ENCODE measurements at regions not wholly inside any gene's neighbourhood (a gene's known extent, or its start where the extent isn't known, plus 50 kb on each side); places are given as distances from the start of the nearest gene placed in this dataset.
A peak's percentile ranks its signal among the peaks of the same experiment; 100 is the strongest.

GRCh38 chr1:29457496-29458368 lies 221.4 kb downstream of the PTPRU start:
- TF ChIP-seq MAX (IDR thresholded peaks at IDR 0.05; ENCODE audit: low read depth, low read length) (no peak), CTCF (IDR thresholded peaks at IDR 0.05; ENCODE audit: low read depth, low read length) (no peak), POLR2A (IDR thresholded peaks at IDR 0.05; ENCODE audit: extremely low read depth, insufficient read length) (no peak), MYC (IDR thresholded peaks at IDR 0.05; ENCODE audit: low read depth, low read length) (no peak)
- H3K4me3 ChIP-seq (ENCODE audit: low read depth, low read length): no peak overlapping the region
- no peak for DNase-seq (ENCODE audit: low read depth)

- no peak for DNase-seq (ENCODE audit: low read depth)
- H3K4me3 ChIP-seq (ENCODE audit: low read depth, low read length): no peak overlapping the region
- no peak for TF ChIP-seq POLR2A (IDR thresholded peaks at IDR 0.05; ENCODE audit: extremely low read depth, insufficient read length)
- TF ChIP-seq MYC (IDR thresholded peaks at IDR 0.05; ENCODE audit: low read depth, low read length): no peak
- TF ChIP-seq MAX (IDR thresholded peaks at IDR 0.05; ENCODE audit: low read depth, low read length): no peak
- no peak for TF ChIP-seq CTCF (IDR thresholded peaks at IDR 0.05; ENCODE audit: low read depth, low read length)
Measured at GRCh38 chr1:29456685-29457435, 220.5 kb downstream of the PTPRU start.

GRCh38 chr1:29455781-29456180 lies 219.5 kb downstream of the PTPRU start:
- no peak for DNase-seq (ENCODE audit: low read depth)
- TF ChIP-seq MYC (IDR thresholded peaks at IDR 0.05; ENCODE audit: low read depth, low read length) (no peak), MAX (IDR thresholded peaks at IDR 0.05; ENCODE audit: low read depth, low read length) (no peak), CTCF (IDR thresholded peaks at IDR 0.05; ENCODE audit: low read depth, low read length) (no peak), POLR2A (IDR thresholded peaks at IDR 0.05; ENCODE audit: extremely low read depth, insufficient read length) (no peak)
- H3K4me3 ChIP-seq (ENCODE audit: low read depth, low read length): no peak overlapping the region

GRCh38 chr1:29454616-29455380 lies 218.5 kb downstream of the PTPRU start:
- TF ChIP-seq CTCF (IDR thresholded peaks at IDR 0.05; ENCODE audit: low read depth, low read length) (no peak), POLR2A (IDR thresholded peaks at IDR 0.05; ENCODE audit: extremely low read depth, insufficient read length) (no peak), MYC (IDR thresholded peaks at IDR 0.05; ENCODE audit: low read depth, low read length) (no peak), MAX (IDR thresholded peaks at IDR 0.05; ENCODE audit: low read depth, low read length) (no peak)
- no peak for DNase-seq (ENCODE audit: low read depth)
- H3K4me3 ChIP-seq (ENCODE audit: low read depth, low read length): no peak overlapping the region

GRCh38 chr1:29453502-29454240 lies 217.3 kb downstream of the PTPRU start:
- DNase-seq (ENCODE audit: low read depth): peak; percentile 68
- TF ChIP-seq POLR2A (IDR thresholded peaks at IDR 0.05; ENCODE audit: extremely low read depth, insufficient read length): no peak
- peak; percentile 33 for TF ChIP-seq CTCF (IDR thresholded peaks at IDR 0.05; ENCODE audit: low read depth, low read length)
- no peak overlapping the region for H3K4me3 ChIP-seq (ENCODE audit: low read depth, low read length)

Data from NB4 (cell line).